Right ventricle myocardium superior (tissue), 1 donor: ENCODE measurements at regions not wholly inside any gene's neighbourhood (a gene's known extent, or its start where the extent isn't known, plus 50 kb on each side); places are given as distances from the start of the nearest gene placed in this dataset.

Source experiments
- ATAC-seq: fragments of 200-7000 bp; cut with Tn5 transposase; one replicate; pipeline ENCODE4 v1.9.1; 2020; ENCODE audit warnings: mild to moderate bottlenecking; ENCODE audit not compliant: poor library complexity
- DNase-seq: peaks from one replicate; pipeline ENCODE4 v3.0.0-alpha.2; 2020
- intact Hi-C: fragments of 100-400 bp; cut with DNase I; formaldehyde crosslinking; loops from one replicate; pipeline ENCODE4 v1.11.2; 2022
- donor health status: DM: no; HTN: yes; CAD: no; lungs with severe emphysema.

DNA sequence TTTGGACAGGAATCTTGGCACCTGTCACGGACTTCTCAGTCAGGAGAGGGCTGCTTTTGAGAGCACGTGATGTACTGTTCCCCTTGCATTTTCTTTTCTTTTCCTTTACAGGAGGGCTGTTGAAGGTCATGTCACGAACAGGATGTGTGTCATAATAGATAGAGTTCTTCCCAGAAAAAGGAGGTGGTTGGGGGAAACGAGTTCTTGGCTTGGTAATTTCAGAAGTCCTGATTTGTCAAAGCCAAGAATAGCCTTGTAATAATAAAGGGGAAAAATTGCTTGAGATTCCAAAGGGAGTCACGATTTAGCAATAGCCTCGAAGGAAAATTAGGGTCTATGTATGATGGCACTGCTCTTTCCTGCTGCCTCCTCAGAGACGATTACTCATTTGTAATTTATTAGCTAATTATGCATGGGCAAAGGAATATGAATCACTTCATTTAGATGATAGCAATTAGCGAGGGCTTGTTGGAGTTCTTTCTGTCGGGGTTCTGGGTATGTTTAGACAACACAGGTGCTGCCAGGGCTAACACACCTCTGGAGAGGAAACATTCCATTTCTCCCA is 277.7 kb upstream of the N4BP1 start:
- DNase-seq (no peak), ATAC-seq (no peak)
- intact Hi-C loops: no loop called here

GRCh38 chr16:48885471-48885870 is 275.5 kb upstream of the N4BP1 start:
- DNase-seq (no peak), ATAC-seq (no peak)
- intact Hi-C loops: no loop called here

- intact Hi-C loops: no loop called here
- DNase-seq: no peak
- ATAC-seq: no peak
These were observed 271.3 kb upstream of the N4BP1 start for GRCh38 chr16:48881272-48881671.

GRCh38 chr16:48879223-48880122 is 269.5 kb upstream of the N4BP1 start:
- intact Hi-C loops: no loop called here
- no peak for ATAC-seq

GRCh38 chr16:48877946-48878345 is 268.0 kb upstream of the N4BP1 start:
- intact Hi-C loops: no loop called here
- DNase-seq (no peak), ATAC-seq (no peak)

More at GRCh38 chr16:48879223-48880122, 269.5 kb upstream of the N4BP1 start:
- DNase-seq: no peak

DNA sequence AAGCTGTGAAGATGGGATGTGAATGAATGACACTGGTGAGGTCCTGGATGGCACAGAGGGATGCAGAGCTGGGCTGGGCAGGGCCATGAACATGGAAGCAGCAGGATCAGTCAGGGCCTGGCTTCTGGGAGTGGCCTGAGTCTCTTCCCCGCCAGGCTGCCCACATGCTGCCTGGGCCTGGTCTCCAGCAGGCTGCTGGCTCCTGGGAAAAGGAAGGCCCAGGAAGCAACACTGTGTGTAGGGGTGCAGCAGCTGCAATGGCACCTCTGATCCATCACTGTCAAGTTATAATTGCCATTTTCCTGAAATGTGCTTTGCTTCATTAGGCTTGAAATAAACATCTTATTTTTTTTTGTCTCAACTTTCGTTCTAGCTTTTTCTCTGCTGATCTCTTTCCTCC is 260.2 kb upstream of the N4BP1 start:
- intact Hi-C loops: no loop called here
- ATAC-seq: no peak
- no peak for DNase-seq

GRCh38 chr16:48865520-48865919 is 255.5 kb upstream of the N4BP1 start:
- intact Hi-C loops: no loop called here
- DNase-seq: no peak
- ATAC-seq: no peak

- ATAC-seq (no peak), DNase-seq (no peak)
- intact Hi-C loops: no loop called here
These were observed 254.1 kb upstream of the N4BP1 start for GRCh38 chr16:48864055-48864454.

DNA sequence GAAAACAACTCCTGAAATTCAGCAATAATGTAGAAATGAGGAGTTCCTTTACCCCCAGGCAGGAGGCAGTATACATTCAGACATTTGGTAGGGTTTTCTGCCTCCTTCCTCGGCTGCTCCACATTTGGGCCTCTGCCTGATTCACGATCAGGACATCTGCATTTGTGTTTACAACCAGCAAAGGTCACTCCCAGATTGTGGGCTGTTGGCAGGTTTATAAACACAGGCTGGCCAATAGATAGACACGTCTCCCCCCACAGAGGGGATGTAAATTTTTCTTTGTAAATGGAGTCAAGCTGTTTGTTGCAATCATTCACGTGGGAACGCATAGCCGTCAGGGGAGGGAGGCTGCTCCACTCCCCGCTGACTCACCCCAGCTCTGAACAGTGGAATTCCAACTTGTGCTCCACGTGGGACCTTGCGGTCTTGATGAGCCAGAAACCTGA is 252.1 kb upstream of the N4BP1 start:
- DNase-seq (no peak), ATAC-seq (no peak)
- intact Hi-C loops: no loop called here

DNA sequence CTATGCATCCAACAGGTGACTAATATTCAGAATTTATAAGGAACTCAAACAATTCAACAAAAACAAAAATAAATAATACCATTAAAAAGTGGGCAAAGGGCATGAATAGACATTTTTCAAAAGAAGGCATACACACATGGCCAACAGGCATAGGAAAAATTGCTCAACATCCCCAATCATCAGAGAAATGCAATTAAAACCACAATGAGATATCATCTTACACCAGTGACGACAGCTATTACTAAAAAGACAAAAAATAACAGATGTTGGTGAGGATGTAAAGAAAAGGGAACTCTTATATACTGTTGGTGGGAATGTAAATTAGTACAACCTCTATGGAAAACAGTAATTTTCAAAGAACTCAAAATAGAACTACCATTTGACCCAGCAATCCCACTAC is 250.4 kb upstream of the N4BP1 start:
- intact Hi-C loops: no loop called here
- DNase-seq (no peak), ATAC-seq (no peak)

- DNase-seq (no peak), ATAC-seq (no peak)
- intact Hi-C loops: no loop called here
These were observed 243.0 kb upstream of the N4BP1 start for GRCh38 chr16:48852951-48853350.

DNA sequence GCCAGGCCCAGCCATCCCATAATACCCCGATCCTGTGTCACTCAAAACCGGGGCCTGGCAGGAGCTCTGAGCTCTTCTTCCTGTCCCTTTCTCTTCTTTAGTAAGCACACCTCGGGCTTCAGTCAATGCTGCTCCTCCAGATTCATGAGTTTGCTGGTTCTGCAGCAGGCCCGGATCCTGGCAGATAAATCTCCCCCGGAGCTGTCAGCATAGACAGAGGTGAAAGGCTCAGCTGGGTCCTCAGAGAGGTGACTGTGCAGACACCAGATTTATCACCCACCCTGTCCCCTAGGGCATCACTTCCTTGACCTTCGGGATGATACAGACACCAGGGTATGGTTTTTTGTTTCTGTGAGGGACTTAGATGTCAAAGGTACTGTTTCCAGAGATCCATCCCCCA is 242.5 kb upstream of the N4BP1 start:
- DNase-seq (no peak), ATAC-seq (no peak)
- intact Hi-C loops: no loop called here

DNA sequence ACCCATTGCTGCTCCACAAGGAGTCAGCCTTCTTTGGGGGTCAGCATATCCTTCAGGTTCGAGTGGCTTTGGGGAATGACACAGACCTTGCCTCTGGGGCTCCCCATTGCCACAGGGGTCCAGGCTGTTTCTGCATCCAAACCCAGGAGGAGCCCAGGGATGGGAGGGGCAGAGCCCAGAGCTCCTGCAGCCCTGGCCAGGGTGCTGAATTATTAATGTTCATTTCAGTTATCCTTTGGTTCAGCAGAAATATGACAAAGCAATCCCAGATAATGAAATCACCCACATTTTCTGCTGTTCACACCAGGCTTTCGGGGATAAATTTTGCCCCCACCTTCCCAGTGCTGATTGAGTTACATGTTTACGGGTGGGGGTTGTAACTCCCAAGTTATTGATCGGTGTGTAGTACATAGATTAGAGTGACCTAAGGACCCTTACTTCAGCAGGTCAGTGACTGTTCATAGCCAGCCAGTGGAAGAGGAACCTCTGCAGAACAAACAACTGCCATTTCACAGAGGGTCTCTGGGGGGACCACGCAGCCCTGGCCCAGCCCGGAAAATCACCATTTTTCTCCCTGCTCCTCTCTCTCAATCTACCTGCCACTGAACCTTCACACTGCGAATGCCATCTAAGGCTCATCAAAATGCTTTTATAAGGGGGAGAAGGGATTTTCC is 240.3 kb upstream of the N4BP1 start:
- intact Hi-C loops: no loop called here
- ATAC-seq (no peak), DNase-seq (no peak)

- no peak for DNase-seq
- no peak for ATAC-seq
- intact Hi-C loops: no loop called here
These were observed 236.3 kb upstream of the N4BP1 start for GRCh38 chr16:48846277-48846676.

DNA sequence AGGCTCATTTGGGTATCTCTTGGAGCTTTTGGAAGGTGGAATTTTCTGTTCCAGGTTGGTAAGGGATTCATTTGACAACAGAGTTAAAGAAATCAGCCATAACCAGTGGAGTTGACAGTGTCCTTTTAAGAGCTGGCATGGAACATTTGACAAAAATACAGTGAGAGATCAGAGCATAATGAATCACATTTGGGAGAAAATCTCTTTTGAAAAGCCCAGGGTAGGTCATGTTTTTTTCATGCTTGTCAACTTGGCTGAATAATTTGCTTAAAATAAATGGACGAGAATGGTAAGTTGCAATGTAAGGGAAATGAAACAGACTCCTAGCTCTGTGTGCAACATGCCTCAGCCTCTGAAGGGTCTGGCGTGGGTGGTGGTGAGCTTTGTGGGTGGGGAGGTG is 235.3 kb upstream of the N4BP1 start:
- no peak for ATAC-seq
- no peak for DNase-seq
- intact Hi-C loops: no loop called here

- ATAC-seq (no peak), DNase-seq (no peak)
- intact Hi-C loops: no loop called here
These were observed 228.4 kb upstream of the N4BP1 start for GRCh38 chr16:48838349-48838748.

- no peak for ATAC-seq
- DNase-seq: no peak
- intact Hi-C loops: no loop called here
These were observed 226.7 kb upstream of the N4BP1 start for GRCh38 chr16:48836636-48837035.

GRCh38 chr16:48836067-48836466 is 226.1 kb upstream of the N4BP1 start:
- ATAC-seq (no peak), DNase-seq (no peak)
- intact Hi-C loops: no loop called here

DNA sequence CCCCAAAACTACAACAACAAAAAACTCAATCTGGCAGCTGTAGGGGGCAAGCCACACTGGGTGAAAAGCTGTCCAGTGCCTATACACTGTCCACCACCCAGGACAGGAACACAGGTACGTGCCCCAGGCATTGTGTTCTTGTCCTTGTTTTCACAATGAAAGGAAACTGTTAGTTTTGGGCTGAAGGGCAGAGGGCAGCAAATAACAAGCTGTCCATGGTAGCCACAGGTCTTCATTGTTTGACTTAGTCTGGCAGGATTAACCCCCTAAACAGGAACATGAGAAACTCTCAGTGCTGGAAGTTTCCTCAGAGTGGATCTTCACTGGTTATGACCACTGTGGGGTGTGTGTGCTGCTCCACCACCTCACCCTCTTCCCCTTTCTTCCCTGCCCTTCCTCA is 224.6 kb upstream of the N4BP1 start:
- no peak for ATAC-seq
- intact Hi-C loops: no loop called here
- DNase-seq: no peak

- intact Hi-C loops: no loop called here
- ATAC-seq (no peak), DNase-seq (no peak)
These were observed 223.5 kb upstream of the N4BP1 start for GRCh38 chr16:48833461-48833860.
